Pancreas (tissue), 10 donors: ENCODE measurements at regions not wholly inside any gene's neighbourhood (a gene's known extent, or its start where the extent isn't known, plus 50 kb on each side); places are given as distances from the start of the nearest gene placed in this dataset.

Experiments used
- ATAC-seq, 4 donors: fragments of 200-7000 bp; cut with Tn5 transposase; one replicate each; pipeline versions ENCODE4 v1.8.0 to v1.9.1; 2020; ENCODE audit warnings: mild to moderate bottlenecking in 4 of 4, moderate library complexity in 4 of 4
- DNase-seq, 6 donors: peaks; one replicate each; pipeline ENCODE4 v3.0.0-alpha.2; 2020
- FAIRE-seq: peaks from 2 replicates; lab custom pipeline; 2012; peaks lifted over from hg19 to GRCh38; lab: Jason Lieb, UNC
- H3K27ac ChIP-seq, 4 donors: fragments of 200-600 bp; sonication (generic); 1 replicate in 3 of 4; 2 replicates in 1 of 4; pipeline versions ENCODE4 v1.5.0 to v1.8.0; 2020
- H3K27me3 ChIP-seq, 4 donors: fragments of 200-600 bp; one replicate each; pipeline ENCODE4 v1.8.0; 2021
- H3K36me3 ChIP-seq, 3 donors: fragments of 200-600 bp; sonication (generic) in 1 of 3; one replicate each; pipeline versions ENCODE4 v1.5.0 to v1.8.0; 2020 to 2021
- H3K4me1 ChIP-seq, 3 donors: fragments of 200-600 bp; one replicate each; pipeline ENCODE4 v1.8.0; 2021
- H3K4me3 ChIP-seq, 4 donors: fragments of 200-600 bp; sonication (generic) in 2 of 4; one replicate each; pipeline versions ENCODE4 v1.5.0 to v1.8.0; 2020 to 2021
- H3K9me3 ChIP-seq, 4 donors: fragments of 200-600 bp; one replicate each; pipeline ENCODE4 v1.8.0; 2021
- CTCF ChIP-seq, 4 donors: fragments of 200-600 bp; sonication (generic) in 3 of 4; IDR thresholded peaks; one replicate each; pipeline versions ENCODE4 v1.5.0 to v1.8.0; 2021; ENCODE audit warnings: antibody characterized with exemption in 4 of 4
- WGBS, 2 donors: extraction: QIAGEN DNeasy Blood & Tissue Kit; methylation state at CpG; one replicate each; pipeline ENCODE4 v1.1.7; 2013; 5-methylcytosine and 5-hydroxymethylcytosine counted together
- intact Hi-C, 3 donors: fragments of 100-400 bp; cut with DNase I; formaldehyde crosslinking; loops; one replicate each; pipeline versions ENCODE4 v1.11.1 to v1.14.2; 2022
- donor health status: healthy with polysubstance abuse.
- donor health status: DM: no; HTN: no; CAD: no; lungs with moderate emphysema.
- donor health status: DM: no; HTN: no; CAD: no.
- donor health status: control.
- donor health status: control.
- donor health status: Bipolar disorder and iron deficiency.
- donor health status: DM: yes; HTN: yes; CAD: no.
- donor health status: DM: no; HTN: no; CAD: no.
- donor health status: DM: no; HTN: no; CAD: no.
- donor health status: DM: yes; HTN: yes; CAD: no.

GRCh38 chr7:11895337-11895736 is 63.3 kb upstream of the THSD7A start:
- ATAC-seq = no peak
- intact Hi-C loops = no loop called here
- DNase-seq = no peak
- no peak overlapping the region for H3K27ac ChIP-seq
- H3K9me3 ChIP-seq = no peaks in the 10 kb centered on the region
- H3K4me3 ChIP-seq = no peak overlapping the region
- no peaks in the 10 kb centered on the region for H3K27me3 ChIP-seq
- H3K4me1 ChIP-seq = no peaks in the 10 kb centered on the region
- no peak for TF ChIP-seq CTCF (IDR thresholded peaks at IDR 0.05)
- no peak for FAIRE-seq
- WGBS, 2 donors = 61 to 78% methylated on average over 1 of the region's 1 CpG
- H3K36me3 ChIP-seq = no peaks in the 10 kb centered on the region

GRCh38 chr7:11896663-11897062 is 64.7 kb upstream of the THSD7A start:
- FAIRE-seq (peak; percentile 39), ATAC-seq (no peak), DNase-seq (no peak)
- no peak overlapping the region for H3K27ac ChIP-seq
- H3K4me3 ChIP-seq = no peak overlapping the region
- no peaks in the 10 kb centered on the region for H3K4me1 ChIP-seq
- TF ChIP-seq CTCF (IDR thresholded peaks at IDR 0.05) = no peak
- intact Hi-C loops = no loop called here
- H3K27me3 ChIP-seq = no peaks in the 10 kb centered on the region
- H3K9me3 ChIP-seq = no peaks in the 10 kb centered on the region
- 20 to 22% methylated on average over 1 of the region's 1 CpG for WGBS, 2 donors
- no peaks in the 10 kb centered on the region for H3K36me3 ChIP-seq

- no peak for DNase-seq
- intact Hi-C loops = no loop called here
- no peak for FAIRE-seq
- H3K4me1 ChIP-seq = no peaks in the 10 kb centered on the region
- H3K4me3 ChIP-seq = no peak overlapping the region
- no peak for TF ChIP-seq CTCF (IDR thresholded peaks at IDR 0.05)
- no peak for ATAC-seq
- no peaks in the 10 kb centered on the region for H3K36me3 ChIP-seq
- H3K27me3 ChIP-seq = no peaks in the 10 kb centered on the region
- no peaks in the 10 kb centered on the region for H3K9me3 ChIP-seq
- H3K27ac ChIP-seq = no peak overlapping the region
Measured at GRCh38 chr7:11899247-11899646, 67.2 kb upstream of the THSD7A start.

- intact Hi-C loops = no loop called here
- Histone ChIP-seq H3K4me3 (no peak overlapping the region), H3K27ac (no peak overlapping the region), H3K4me1 (no peaks in the 10 kb centered on the region), H3K27me3 (no peaks in the 10 kb centered on the region), H3K36me3 (no peaks in the 10 kb centered on the region), H3K9me3 (no peaks in the 10 kb centered on the region)
- DNase-seq (no peak), FAIRE-seq (no peak), ATAC-seq (no peak)
- no peak for TF ChIP-seq CTCF (IDR thresholded peaks at IDR 0.05)
- WGBS, 2 donors = 67 to 72% methylated on average over 2 of the region's 2 CpGs
Measured at GRCh38 chr7:11910253-11910652, 78.3 kb upstream of the THSD7A start.

GRCh38 chr7:11911900-11912299 is 79.9 kb upstream of the THSD7A start:
- WGBS, 2 donors = 38 to 44% methylated on average over 3 of the region's 3 CpGs
- no peak overlapping the region for H3K27ac ChIP-seq
- H3K27me3 ChIP-seq = no peaks in the 10 kb centered on the region
- no peaks in the 10 kb centered on the region for H3K4me1 ChIP-seq
- H3K4me3 ChIP-seq = no peak overlapping the region
- TF ChIP-seq CTCF (IDR thresholded peaks at IDR 0.05) = no peak
- no peak for ATAC-seq
- H3K36me3 ChIP-seq = no peaks in the 10 kb centered on the region
- no peak for DNase-seq
- intact Hi-C loops = no loop called here
- FAIRE-seq = no peak
- H3K9me3 ChIP-seq = no peaks in the 10 kb centered on the region
